Body of pancreas (tissue), 4 donors: ENCODE measurements at regions not wholly inside any gene's neighbourhood (a gene's known extent, or its start where the extent isn't known, plus 50 kb on each side); places are given as distances from the start of the nearest gene placed in this dataset.
"Not testable (repeated sequence)": the region's sequence is repeated elsewhere in the genome, so short reads cannot be mapped to it uniquely, and the experiment has no call there.

ENCODE experiments used
- ATAC-seq: fragments of 150-250 bp; one replicate; pipeline ENCODE4 v1.9.1; 2016
- DNase-seq, 4 donors: peaks; one replicate each; pipeline ENCODE4 v3.0.0-alpha.2; 2019
- H3K27ac ChIP-seq, 4 donors: fragments of 200-600 bp; sonication (generic); 1 replicate in 3 of 4; 2 replicates in 1 of 4; pipeline versions ENCODE4 v1.5.1 to v1.6.1; 2016 to 2019; ENCODE audit warnings: mild to moderate bottlenecking in 1 of 4, mixed read lengths in 1 of 4, moderate library complexity in 1 of 4
- H3K27me3 ChIP-seq, 2 donors: fragments of 200-600 bp; sonication (generic); one replicate each; pipeline ENCODE4 v1.6.0; 2016; ENCODE audit warnings: mild to moderate bottlenecking in 1 of 2
- H3K36me3 ChIP-seq, 2 donors: fragments of 200-600 bp; sonication (generic); replicated peaks in 1 of 2; 2 replicates each; pipeline ENCODE4 v1.5.1; 2016; ENCODE audit warnings: low read depth in 2 of 2; ENCODE audit not compliant: insufficient read depth in 1 of 2
- H3K4me1 ChIP-seq: fragments of 200-600 bp; sonication (generic); one replicate; pipeline ENCODE4 v1.6.0; 2016
- H3K4me3 ChIP-seq, 2 donors: fragments of 200-600 bp; sonication (generic); 1 replicate in 1 of 2; 2 replicates in 1 of 2; pipeline ENCODE4 v1.5.1; 2016 to 2019
- H3K9me3 ChIP-seq, 3 donors: fragments of 200-600 bp; sonication (generic); 1 replicate in 2 of 3; 2 replicates in 1 of 3; pipeline ENCODE4 v1.5.1; 2016
- POLR2A ChIP-seq, 3 donors: fragments of 450-650 bp; IDR thresholded peaks; one replicate each; pipeline ENCODE4 v1.6.1; 2016; ENCODE audit warnings: antibody characterized with exemption in 3 of 3, mild to moderate bottlenecking in 2 of 3
- WGBS, 2 donors: methylation state at CpG; one replicate each; pipeline ENCODE4 v1.1.5; 2017; 5-methylcytosine and 5-hydroxymethylcytosine counted together
- intact Hi-C: fragments of 100-400 bp; cut with DNase I; formaldehyde crosslinking; loops from one replicate; pipeline ENCODE4 v1.15.1; 2023
- TF ChIP-seq, protein P1 (sequence below), 7 experiments: fragments of 450-650 bp in 4 of 7; fragments of 200-600 bp in 3 of 7; sonication (generic) in 3 of 7; IDR thresholded peaks; one replicate each; pipeline ENCODE4 v1.5.1; 2016 to 2019; ENCODE audit warnings: antibody characterized with exemption in 7 of 7

DNA sequence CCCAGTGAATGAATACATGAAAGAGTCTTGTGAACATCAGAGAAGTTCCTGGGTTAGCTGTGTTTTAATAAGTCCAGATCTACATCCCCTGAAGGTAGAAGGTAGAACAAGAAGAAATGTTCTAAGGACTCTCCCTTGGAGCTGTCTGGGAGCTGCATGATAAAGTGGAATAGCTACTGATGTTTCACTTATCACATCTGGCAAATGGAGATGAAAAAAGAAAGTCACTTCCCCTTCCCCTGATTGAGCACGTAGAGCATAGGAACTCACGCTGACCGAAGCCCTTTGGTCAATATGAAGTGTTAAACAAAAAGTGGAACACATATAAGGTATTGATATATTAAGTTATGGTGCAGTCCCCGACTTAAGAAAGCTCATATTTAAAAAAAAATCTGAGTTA is 53.2 kb upstream of the PARP1 start:
- H3K27me3 ChIP-seq = no peaks in the 10 kb centered on the region
- TF ChIP-seq, protein P1, sequence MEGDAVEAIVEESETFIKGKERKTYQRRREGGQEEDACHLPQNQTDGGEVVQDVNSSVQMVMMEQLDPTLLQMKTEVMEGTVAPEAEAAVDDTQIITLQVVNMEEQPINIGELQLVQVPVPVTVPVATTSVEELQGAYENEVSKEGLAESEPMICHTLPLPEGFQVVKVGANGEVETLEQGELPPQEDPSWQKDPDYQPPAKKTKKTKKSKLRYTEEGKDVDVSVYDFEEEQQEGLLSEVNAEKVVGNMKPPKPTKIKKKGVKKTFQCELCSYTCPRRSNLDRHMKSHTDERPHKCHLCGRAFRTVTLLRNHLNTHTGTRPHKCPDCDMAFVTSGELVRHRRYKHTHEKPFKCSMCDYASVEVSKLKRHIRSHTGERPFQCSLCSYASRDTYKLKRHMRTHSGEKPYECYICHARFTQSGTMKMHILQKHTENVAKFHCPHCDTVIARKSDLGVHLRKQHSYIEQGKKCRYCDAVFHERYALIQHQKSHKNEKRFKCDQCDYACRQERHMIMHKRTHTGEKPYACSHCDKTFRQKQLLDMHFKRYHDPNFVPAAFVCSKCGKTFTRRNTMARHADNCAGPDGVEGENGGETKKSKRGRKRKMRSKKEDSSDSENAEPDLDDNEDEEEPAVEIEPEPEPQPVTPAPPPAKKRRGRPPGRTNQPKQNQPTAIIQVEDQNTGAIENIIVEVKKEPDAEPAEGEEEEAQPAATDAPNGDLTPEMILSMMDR (IDR thresholded peaks at IDR 0.05) = no peak
- TF ChIP-seq POLR2A (IDR thresholded peaks at IDR 0.05) = no peak
- H3K36me3 ChIP-seq = no peaks in the 10 kb centered on the region
- DNase-seq = no peak
- intact Hi-C loops = no loop called here
- no peak overlapping the region for H3K4me3 ChIP-seq
- H3K9me3 ChIP-seq = peaks cover 0 to 8% (median 0%) of the 10 kb centered on the region in 3 donors
- 73 to 80% methylated on average over 4 of the region's 4 CpGs for WGBS, 2 donors
- H3K4me1 ChIP-seq = no peaks in the 10 kb centered on the region
- no peak overlapping the region for H3K27ac ChIP-seq
- no peak for ATAC-seq

DNA sequence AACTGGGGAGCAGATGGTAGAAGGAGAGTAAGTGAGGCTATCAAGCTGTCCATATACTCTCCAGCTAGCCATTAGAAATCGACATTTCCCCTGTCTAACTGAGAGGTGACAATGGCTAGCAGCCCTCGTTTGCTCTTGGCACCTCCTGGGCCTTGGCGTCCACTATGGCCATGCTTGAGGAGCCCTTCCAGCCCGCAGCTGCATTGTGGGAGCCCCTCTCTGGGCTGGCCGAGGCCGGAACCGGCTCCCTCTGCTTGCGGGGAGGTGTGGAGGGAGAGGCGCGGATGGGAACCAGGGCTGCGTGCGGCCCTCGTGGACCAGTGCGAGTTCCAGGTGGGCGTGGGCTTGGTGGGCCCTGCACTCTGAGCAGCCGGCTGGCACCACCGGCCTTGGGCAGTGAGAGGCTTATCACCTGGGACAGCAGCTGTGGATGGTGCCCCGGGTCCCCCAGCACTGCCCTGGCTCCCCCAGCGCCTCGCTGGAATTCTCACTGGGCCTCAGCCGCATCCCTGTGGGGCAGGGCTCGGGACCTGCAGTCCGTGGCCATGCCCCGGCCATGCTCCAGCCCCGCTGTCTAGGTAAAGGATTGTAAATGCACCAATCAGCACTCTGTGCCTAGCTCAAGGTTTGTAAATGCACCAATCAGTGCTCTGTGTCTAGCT is 56.2 kb upstream of the PARP1 start:
- ATAC-seq (no peak), DNase-seq (no peak)
- no peak for TF ChIP-seq POLR2A (IDR thresholded peaks at IDR 0.05)
- TF ChIP-seq, protein P1 (IDR thresholded peaks at IDR 0.05) = no peak
- 92 to 93% methylated on average over 10 to 25 of the region's 25 CpGs for WGBS, 2 donors
- Histone ChIP-seq H3K9me3 (peaks cover 0 to 8% (median 0%) of the 10 kb centered on the region in 3 donors), H3K4me1 (no peaks in the 10 kb centered on the region), H3K36me3 (no peaks in the 10 kb centered on the region), H3K27ac (no peak overlapping the region), H3K27me3 (no peaks in the 10 kb centered on the region), H3K4me3 (no peak overlapping the region)
- intact Hi-C loops = no loop called here

DNA sequence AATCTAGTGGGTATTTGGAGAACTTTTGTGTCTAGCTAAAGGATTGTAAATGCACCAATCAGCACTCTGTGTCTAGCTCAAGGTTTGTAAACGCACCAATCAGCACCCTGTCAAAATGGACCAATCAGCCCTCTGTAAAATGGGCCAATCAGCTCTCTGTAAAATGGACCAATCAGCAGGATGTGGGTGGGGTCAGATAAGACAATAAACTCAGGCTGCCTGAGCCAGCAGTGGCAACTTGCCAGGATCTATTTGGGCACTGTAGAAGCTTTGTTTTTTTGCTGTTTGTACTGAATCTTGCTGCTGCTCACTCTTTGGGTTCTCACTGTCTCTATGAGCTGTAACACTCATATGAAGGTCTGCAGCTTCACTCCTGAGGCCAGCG is 56.7 kb upstream of the PARP1 start:
- H3K4me3 ChIP-seq, H3K27ac ChIP-seq, intact Hi-C loops, H3K4me1 ChIP-seq, H3K27me3 ChIP-seq, DNase-seq, H3K36me3 ChIP-seq, H3K9me3 ChIP-seq, ATAC-seq: not testable (repeated sequence)
- WGBS, 2 donors = 90 to 92% methylated on average over 2 of the region's 2 CpGs

DNA sequence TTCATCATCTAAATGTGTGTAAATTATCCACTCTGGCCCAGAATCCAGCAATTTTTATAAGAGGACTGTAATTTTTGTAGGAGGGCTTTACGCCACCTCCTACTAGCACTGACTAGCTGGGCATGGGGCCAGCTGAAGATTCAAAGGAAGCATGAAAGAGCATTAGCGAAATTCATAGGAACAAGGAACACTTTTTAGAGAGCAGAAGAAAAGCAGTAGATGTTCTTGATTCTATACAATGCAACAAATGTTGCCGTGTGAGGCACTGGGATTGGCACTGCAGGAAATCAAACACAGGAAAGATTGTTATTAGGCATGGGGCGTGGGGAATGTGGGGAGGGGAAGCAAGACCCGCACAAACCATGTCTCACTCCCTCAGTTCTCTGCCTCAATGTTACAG is 58.4 kb upstream of the PARP1 start:
- intact Hi-C loops = no loop called here
- ATAC-seq (no peak), DNase-seq (no peak)
- no peaks in the 10 kb centered on the region for H3K27me3 ChIP-seq
- no peak overlapping the region for H3K27ac ChIP-seq
- H3K36me3 ChIP-seq = no peaks in the 10 kb centered on the region
- WGBS, 2 donors = 69 to 74% methylated on average over 5 of the region's 5 CpGs
- peaks cover 0 to 8% (median 0%) of the 10 kb centered on the region in 3 donors for H3K9me3 ChIP-seq
- no peak overlapping the region for H3K4me3 ChIP-seq
- H3K4me1 ChIP-seq = no peaks in the 10 kb centered on the region
- TF ChIP-seq, protein P1 (IDR thresholded peaks at IDR 0.05) = no peak
- no peak for TF ChIP-seq POLR2A (IDR thresholded peaks at IDR 0.05)

DNA sequence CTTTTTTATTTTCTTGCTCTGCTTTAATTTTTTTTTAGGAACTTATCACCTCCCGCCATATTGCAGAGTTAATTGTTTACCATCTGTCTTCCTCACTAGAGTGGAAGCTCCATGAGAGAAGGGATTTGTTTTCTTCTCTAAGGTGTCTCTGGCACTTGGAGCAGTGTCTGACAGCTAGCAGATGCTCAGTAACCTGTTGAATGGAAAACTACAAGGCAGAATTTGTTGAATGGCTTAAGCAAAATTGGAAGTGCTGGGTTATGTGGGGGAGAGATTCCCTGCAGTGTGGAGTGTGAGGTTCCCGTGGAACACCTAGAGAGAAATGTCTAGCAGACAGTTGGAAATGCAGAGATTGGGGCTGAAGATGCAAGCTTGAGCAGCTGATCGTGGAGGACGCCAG is 59.5 kb upstream of the PARP1 start:
- H3K4me3 ChIP-seq = no peak overlapping the region
- H3K4me1 ChIP-seq = no peaks in the 10 kb centered on the region
- intact Hi-C loops = no loop called here
- peaks cover 0 to 8% (median 0%) of the 10 kb centered on the region in 3 donors for H3K9me3 ChIP-seq
- no peak for ATAC-seq
- 70 to 84% methylated on average over 4 of the region's 4 CpGs for WGBS, 2 donors
- no peak for DNase-seq
- H3K36me3 ChIP-seq = no peaks in the 10 kb centered on the region
- no peaks in the 10 kb centered on the region for H3K27me3 ChIP-seq
- TF ChIP-seq POLR2A (IDR thresholded peaks at IDR 0.05) = no peak
- TF ChIP-seq, protein P1 (IDR thresholded peaks at IDR 0.05) = no peak
- H3K27ac ChIP-seq = no peak overlapping the region
